ENCODE measurements at regions not wholly inside any gene's neighbourhood (a gene's known extent, or its start where the extent isn't known, plus 50 kb on each side); places are given as distances from the start of the nearest gene placed in this dataset.

GRCh38 chr20:58128635-58129625 is 99.5 kb downstream of the ANKRD60 start:
- H3K27ac ChIP-seq (ENCODE audit: low read length): no peak overlapping the region
- no peak overlapping the region for H3K9ac ChIP-seq (ENCODE audit: low read length)
- peaks cover 21% of the 10 kb centered on the region for H3K4me1 ChIP-seq (ENCODE audit: control insufficient read depth, low read depth, low read length)
- no peaks in the 10 kb centered on the region for H3K9me3 ChIP-seq (ENCODE audit: control insufficient read depth, low read depth, low read length)
- H3K4me3 ChIP-seq (ENCODE audit: low read length): no peak overlapping the region
- H3K27me3 ChIP-seq (ENCODE audit: control insufficient read depth, insufficient read depth, low read length): peaks cover 6% of the 10 kb centered on the region
- H3K36me3 ChIP-seq (ENCODE audit: control insufficient read depth, low read depth, low read length): no peaks in the 10 kb centered on the region

GRCh38 chr20:58127701-58128111 is 100.7 kb downstream of the ANKRD60 start:
- Histone ChIP-seq H3K4me1 (ENCODE audit: control insufficient read depth, low read depth, low read length) (peaks cover 21% of the 10 kb centered on the region), H3K36me3 (ENCODE audit: control insufficient read depth, low read depth, low read length) (no peaks in the 10 kb centered on the region), H3K9me3 (ENCODE audit: control insufficient read depth, low read depth, low read length) (no peaks in the 10 kb centered on the region), H3K4me3 (ENCODE audit: low read length) (no peak overlapping the region), H3K27ac (ENCODE audit: low read length) (no peak overlapping the region), H3K9ac (ENCODE audit: low read length) (no peak overlapping the region), H3K27me3 (ENCODE audit: control insufficient read depth, insufficient read depth, low read length) (peaks cover 6% of the 10 kb centered on the region)

GRCh38 chr20:58125726-58126125 is 102.7 kb downstream of the ANKRD60 start:
- no peak overlapping the region for H3K27ac ChIP-seq (ENCODE audit: low read length)
- no peaks in the 10 kb centered on the region for H3K9me3 ChIP-seq (ENCODE audit: control insufficient read depth, low read depth, low read length)
- peaks cover 3% of the 10 kb centered on the region for H3K27me3 ChIP-seq (ENCODE audit: control insufficient read depth, insufficient read depth, low read length)
- peaks cover 6% of the 10 kb centered on the region for H3K4me1 ChIP-seq (ENCODE audit: control insufficient read depth, low read depth, low read length)
- no peak overlapping the region for H3K9ac ChIP-seq (ENCODE audit: low read length)
- H3K36me3 ChIP-seq (ENCODE audit: control insufficient read depth, low read depth, low read length): no peaks in the 10 kb centered on the region
- H3K4me3 ChIP-seq (ENCODE audit: low read length): no peak overlapping the region

GRCh38 chr20:58117944-58118343 is 110.5 kb downstream of the ANKRD60 start:
- H3K9me3 ChIP-seq (ENCODE audit: control insufficient read depth, low read depth, low read length): no peaks in the 10 kb centered on the region
- no peak overlapping the region for H3K9ac ChIP-seq (ENCODE audit: low read length)
- no peaks in the 10 kb centered on the region for H3K27me3 ChIP-seq (ENCODE audit: control insufficient read depth, insufficient read depth, low read length)
- H3K36me3 ChIP-seq (ENCODE audit: control insufficient read depth, low read depth, low read length): no peaks in the 10 kb centered on the region
- H3K4me3 ChIP-seq (ENCODE audit: low read length): no peak overlapping the region
- H3K4me1 ChIP-seq (ENCODE audit: control insufficient read depth, low read depth, low read length): no peaks in the 10 kb centered on the region
- no peak overlapping the region for H3K27ac ChIP-seq (ENCODE audit: low read length)

- Histone ChIP-seq H3K27ac (ENCODE audit: low read length) (no peak overlapping the region), H3K9me3 (ENCODE audit: control insufficient read depth, low read depth, low read length) (no peaks in the 10 kb centered on the region), H3K27me3 (ENCODE audit: control insufficient read depth, insufficient read depth, low read length) (no peaks in the 10 kb centered on the region), H3K36me3 (ENCODE audit: control insufficient read depth, low read depth, low read length) (no peaks in the 10 kb centered on the region), H3K9ac (ENCODE audit: low read length) (no peak overlapping the region), H3K4me3 (ENCODE audit: low read length) (no peak overlapping the region), H3K4me1 (ENCODE audit: control insufficient read depth, low read depth, low read length) (no peaks in the 10 kb centered on the region)
These were observed 111.9 kb downstream of the ANKRD60 start for GRCh38 chr20:58116505-58116904.

- H3K4me3 ChIP-seq (ENCODE audit: low read length): no peak overlapping the region
- no peaks in the 10 kb centered on the region for H3K27me3 ChIP-seq (ENCODE audit: control insufficient read depth, insufficient read depth, low read length)
- H3K9ac ChIP-seq (ENCODE audit: low read length): no peak overlapping the region
- H3K4me1 ChIP-seq (ENCODE audit: control insufficient read depth, low read depth, low read length): no peaks in the 10 kb centered on the region
- no peaks in the 10 kb centered on the region for H3K9me3 ChIP-seq (ENCODE audit: control insufficient read depth, low read depth, low read length)
- H3K36me3 ChIP-seq (ENCODE audit: control insufficient read depth, low read depth, low read length): no peaks in the 10 kb centered on the region
- no peak overlapping the region for H3K27ac ChIP-seq (ENCODE audit: low read length)
These were observed 114.7 kb downstream of the ANKRD60 start for GRCh38 chr20:58113716-58114115.

- Histone ChIP-seq H3K27me3 (ENCODE audit: control insufficient read depth, insufficient read depth, low read length) (no peaks in the 10 kb centered on the region), H3K9me3 (ENCODE audit: control insufficient read depth, low read depth, low read length) (no peaks in the 10 kb centered on the region), H3K4me1 (ENCODE audit: control insufficient read depth, low read depth, low read length) (no peaks in the 10 kb centered on the region), H3K36me3 (ENCODE audit: control insufficient read depth, low read depth, low read length) (no peaks in the 10 kb centered on the region), H3K4me3 (ENCODE audit: low read length) (no peak overlapping the region), H3K9ac (ENCODE audit: low read length) (no peak overlapping the region), H3K27ac (ENCODE audit: low read length) (no peak overlapping the region)
These were observed 116.3 kb downstream of the ANKRD60 start for GRCh38 chr20:58112017-58112781.

GRCh38 chr20:58111310-58112016 is 117.0 kb downstream of the ANKRD60 start:
- Histone ChIP-seq H3K9me3 (ENCODE audit: control insufficient read depth, low read depth, low read length) (no peaks in the 10 kb centered on the region), H3K27ac (ENCODE audit: low read length) (no peak overlapping the region), H3K9ac (ENCODE audit: low read length) (no peak overlapping the region), H3K36me3 (ENCODE audit: control insufficient read depth, low read depth, low read length) (no peaks in the 10 kb centered on the region), H3K27me3 (ENCODE audit: control insufficient read depth, insufficient read depth, low read length) (no peaks in the 10 kb centered on the region), H3K4me3 (ENCODE audit: low read length) (no peak overlapping the region), H3K4me1 (ENCODE audit: control insufficient read depth, low read depth, low read length) (no peaks in the 10 kb centered on the region)

- Histone ChIP-seq H3K4me1 (ENCODE audit: control insufficient read depth, low read depth, low read length) (no peaks in the 10 kb centered on the region), H3K27me3 (ENCODE audit: control insufficient read depth, insufficient read depth, low read length) (no peaks in the 10 kb centered on the region), H3K9me3 (ENCODE audit: control insufficient read depth, low read depth, low read length) (no peaks in the 10 kb centered on the region), H3K9ac (ENCODE audit: low read length) (no peak overlapping the region), H3K36me3 (ENCODE audit: control insufficient read depth, low read depth, low read length) (no peaks in the 10 kb centered on the region), H3K4me3 (ENCODE audit: low read length) (no peak overlapping the region), H3K27ac (ENCODE audit: low read length) (no peak overlapping the region)
These were observed 118.4 kb downstream of the ANKRD60 start for GRCh38 chr20:58109918-58110635.

- Histone ChIP-seq H3K36me3 (ENCODE audit: control insufficient read depth, low read depth, low read length) (no peaks in the 10 kb centered on the region), H3K4me1 (ENCODE audit: control insufficient read depth, low read depth, low read length) (no peaks in the 10 kb centered on the region), H3K27ac (ENCODE audit: low read length) (no peak overlapping the region), H3K9me3 (ENCODE audit: control insufficient read depth, low read depth, low read length) (no peaks in the 10 kb centered on the region), H3K9ac (ENCODE audit: low read length) (no peak overlapping the region), H3K4me3 (ENCODE audit: low read length) (no peak overlapping the region), H3K27me3 (ENCODE audit: control insufficient read depth, insufficient read depth, low read length) (no peaks in the 10 kb centered on the region)
These were observed 119.2 kb downstream of the ANKRD60 start for GRCh38 chr20:58109126-58109880.
